ENCODE measurements at regions not wholly inside any gene's neighbourhood (a gene's known extent, or its start where the extent isn't known, plus 50 kb on each side); places are given as distances from the start of the nearest gene placed in this dataset.

GRCh38 chr15:61442821-61443220, 213.7 kb upstream of the RORA start:
- ATAC-seq (no peak), FAIRE-seq (no peak), DNase-seq (ENCODE audit: low read depth, low spot score) (no peak)
- ChIA-PET CTCF (no interaction called here), POLR2A (interaction anchor here (0.5 kb wide), 1 partner anchor 8 kb away, joined by 4 read pairs; no protein-coding TSS in a partner anchor), RAD21 (ENCODE audit: unreplicated experiment) (no interaction called here), SMC1A (ENCODE audit: uncharacterized antibody, unreplicated experiment) (no interaction called here)
- no peaks in the 10 kb centered on the region for H3K79me2 ChIP-seq (ENCODE audit: control insufficient read depth, insufficient read depth, low read length)
- WGBS (ENCODE audit: insufficient coverage, insufficient replicate concordance, low lambda C conversion rate, missing lambda C conversion rate) = 10% methylated on average over 1 of the region's 1 CpG
- in situ Hi-C loops (cut with MboI) = no loop called here
- H3K9me3 ChIP-seq (replicated peaks; ENCODE audit: control insufficient read depth, insufficient read depth, low read length) = no peaks in the 10 kb centered on the region
- H3K27ac ChIP-seq (ENCODE audit: control insufficient read depth, insufficient read depth) = no peak overlapping the region
- no peak overlapping the region for H3K9ac ChIP-seq (ENCODE audit: control insufficient read depth, insufficient read depth, low read length)
- H3K36me3 ChIP-seq (ENCODE audit: control insufficient read depth in 2 of 2, insufficient read depth in 2 of 2, low read length in 1 of 2) = no peaks in the 10 kb centered on the region
- BruUV-seq (replicated peaks) = no TSS peak
- H4K20me1 ChIP-seq (ENCODE audit: control insufficient read depth, insufficient read depth) = no peaks in the 10 kb centered on the region
- no peaks in the 10 kb centered on the region; a peak in 1 of 4 replicates for H3K27me3 ChIP-seq (replicated peaks in 1 of 2; ENCODE audit: control insufficient read depth in 2 of 2, insufficient read depth in 2 of 2, low read length in 1 of 2)
- H3K4me2 ChIP-seq (ENCODE audit: control insufficient read depth, insufficient read depth) = no peak overlapping the region
- no peak overlapping the region for H3K4me3 ChIP-seq
- TF ChIP-seq, protein P1, sequence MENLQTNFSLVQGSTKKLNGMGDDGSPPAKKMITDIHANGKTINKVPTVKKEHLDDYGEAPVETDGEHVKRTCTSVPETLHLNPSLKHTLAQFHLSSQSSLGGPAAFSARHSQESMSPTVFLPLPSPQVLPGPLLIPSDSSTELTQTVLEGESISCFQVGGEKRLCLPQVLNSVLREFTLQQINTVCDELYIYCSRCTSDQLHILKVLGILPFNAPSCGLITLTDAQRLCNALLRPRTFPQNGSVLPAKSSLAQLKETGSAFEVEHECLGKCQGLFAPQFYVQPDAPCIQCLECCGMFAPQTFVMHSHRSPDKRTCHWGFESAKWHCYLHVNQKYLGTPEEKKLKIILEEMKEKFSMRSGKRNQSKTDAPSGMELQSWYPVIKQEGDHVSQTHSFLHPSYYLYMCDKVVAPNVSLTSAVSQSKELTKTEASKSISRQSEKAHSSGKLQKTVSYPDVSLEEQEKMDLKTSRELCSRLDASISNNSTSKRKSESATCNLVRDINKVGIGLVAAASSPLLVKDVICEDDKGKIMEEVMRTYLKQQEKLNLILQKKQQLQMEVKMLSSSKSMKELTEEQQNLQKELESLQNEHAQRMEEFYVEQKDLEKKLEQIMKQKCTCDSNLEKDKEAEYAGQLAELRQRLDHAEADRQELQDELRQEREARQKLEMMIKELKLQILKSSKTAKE (IDR thresholded peaks at IDR 0.05; ENCODE audit: low read depth, poor library complexity, severe bottlenecking) = no peak
- TF ChIP-seq PML (IDR thresholded peaks at IDR 0.05; ENCODE audit: low read length) = no peak
- no peak for TF ChIP-seq NFIC (IDR thresholded peaks at IDR 0.05; ENCODE audit: low read depth, low read length)
- no peak for TF ChIP-seq CBFB (IDR thresholded peaks at IDR 0.05; ENCODE audit: low read depth)
- TF ChIP-seq RCOR1 (conservative IDR thresholded peaks at IDR 0.05; ENCODE audit: low read depth, low read length) = no peak
- TF ChIP-seq ZNF24 (IDR thresholded peaks at IDR 0.05) = no peak
- TF ChIP-seq PAX8 (IDR thresholded peaks at IDR 0.05) = no peak
- TF ChIP-seq CREB1 (IDR thresholded peaks at IDR 0.05; ENCODE audit: low read depth) = no peak
- TF ChIP-seq CREM (IDR thresholded peaks at IDR 0.05; ENCODE audit: low read depth) = no peak
- no peak for TF ChIP-seq NFXL1 (IDR thresholded peaks at IDR 0.05; ENCODE audit: borderline replicate concordance)
- TF ChIP-seq POU2F2 (IDR thresholded peaks at IDR 0.05; ENCODE audit: borderline replicate concordance, low read depth, low read length) = no peak
- TF ChIP-seq EED (IDR thresholded peaks at IDR 0.05; ENCODE audit: low read depth) = no peak
- TF ChIP-seq RELA (IDR thresholded peaks at IDR 0.05; ENCODE audit: borderline replicate concordance, partially characterized antibody) = no peak
- TF ChIP-seq SREBF1 (IDR thresholded peaks at IDR 0.05; ENCODE audit: low read length) = no peak
- H2AFZ ChIP-seq (ENCODE audit: control insufficient read depth, low read depth, low read length) = no peak overlapping the region
- no peaks in the 10 kb centered on the region; the same call in 1 of the 2 replicates for H3K4me1 ChIP-seq (ENCODE audit: control insufficient read depth, insufficient read depth, low read length)
- intact Hi-C loops (cut with micrococcal nuclease; ENCODE audit: unreplicated experiment) = no loop called here
